Neural cell (in vitro differentiated cells): ENCODE measurements at regions not wholly inside any gene's neighbourhood (a gene's known extent, or its start where the extent isn't known, plus 50 kb on each side); places are given as distances from the start of the nearest gene placed in this dataset.
"Not testable (repeated sequence)": the region's sequence is repeated elsewhere in the genome, so short reads cannot be mapped to it uniquely, and the experiment has no call there.

Experiments used
- H2AFZ ChIP-seq: fragments of 200-600, 300-800 bp; sonication (generic), shearing (Covaris generic); 2 replicates; pipeline ENCODE4 v1.6.0; 2014; ENCODE audit warnings: low read depth, mild to moderate bottlenecking, antibody characterized with exemption, low read length, moderate library complexity
- H3F3A ChIP-seq: fragments of 200-600 bp; shearing (Covaris generic); 2 replicates; pipeline ENCODE4 v1.6.1; 2016; ENCODE audit warnings: mild to moderate bottlenecking, moderate library complexity, mixed read lengths, antibody characterized with exemption, low read length; ENCODE audit not compliant: insufficient read depth, poor library complexity, severe bottlenecking
- H3K27ac ChIP-seq: fragments of 200-600, 300-800 bp; sonication (generic), shearing (Covaris generic); 2 replicates; pipeline ENCODE4 v1.5.1; 2014; ENCODE audit warnings: mild to moderate bottlenecking, low read length, moderate library complexity
- H3K27me3 ChIP-seq: fragments of 300-800, 200-600 bp; sonication (generic), shearing (Covaris generic); 2 replicates; pipeline ENCODE4 v1.6.0; 2014; ENCODE audit warnings: mild to moderate bottlenecking, low read depth, low read length, moderate library complexity; ENCODE audit not compliant: insufficient read depth
- H3K36me3 ChIP-seq: fragments of 300-800, 200-600 bp; sonication (generic), shearing (Covaris generic); 2 replicates; pipeline ENCODE4 v1.5.1; 2014; ENCODE audit warnings: mild to moderate bottlenecking, antibody characterized with exemption, low read length, moderate library complexity; ENCODE audit not compliant: insufficient read depth
- H3K4me2 ChIP-seq: fragments of 300-800, 200-600 bp; sonication (generic), shearing (Covaris generic); 2 replicates; pipeline ENCODE4 v1.6.0; 2014; ENCODE audit warnings: mild to moderate bottlenecking, low read length
- H3K4me3 ChIP-seq: fragments of 300-800, 200-600 bp; sonication (generic), shearing (Covaris generic); 2 replicates; pipeline ENCODE4 v1.5.1; 2014; ENCODE audit warnings: mild to moderate bottlenecking, low read length, moderate library complexity
- H3K79me2 ChIP-seq: fragments of 200-600 bp; shearing (Covaris generic); replicated peaks from 2 replicates; pipeline ENCODE4 v1.6.0; 2014; ENCODE audit warnings: mild to moderate bottlenecking, low read length, moderate library complexity; ENCODE audit not compliant: insufficient read depth
- H3K9ac ChIP-seq: fragments of 300-800, 200-600 bp; sonication (generic), shearing (Covaris generic); 2 replicates; pipeline ENCODE4 v1.6.1; 2016; ENCODE audit warnings: mild to moderate bottlenecking, low read length, mixed read lengths
- H3K9me2 ChIP-seq: fragments of 200-600 bp; shearing (Covaris generic); 2 replicates; pipeline ENCODE4 v1.6.1; 2016; ENCODE audit warnings: mild to moderate bottlenecking, low read length, mixed read lengths; ENCODE audit not compliant: insufficient read depth
- H3K9me3 ChIP-seq: fragments of 200-600, 300-800 bp; sonication (generic), shearing (Covaris generic); 2 replicates; pipeline ENCODE4 v1.6.1; 2016; ENCODE audit warnings: mild to moderate bottlenecking, mixed run types, low read length, moderate library complexity, mixed read lengths
- H4K20me1 ChIP-seq: fragments of 200-600 bp; shearing (Covaris generic); 2 replicates; pipeline ENCODE4 v1.6.1; 2016; ENCODE audit warnings: mild to moderate bottlenecking, mixed run types; ENCODE audit not compliant: insufficient read depth
- CTCF ChIP-seq: fragments of 450-650 bp; IDR thresholded peaks from 2 replicates; pipeline ENCODE4 v1.5.1; 2014; ENCODE audit warnings: antibody characterized with exemption, mild to moderate bottlenecking, moderate library complexity; ENCODE audit not compliant: poor library complexity, severe bottlenecking
- EP300 ChIP-seq: fragments of 450-650 bp; conservative IDR thresholded peaks from 2 replicates; pipeline ENCODE4 v1.6.1; 2014; ENCODE audit warnings: antibody characterized with exemption, mild to moderate bottlenecking, moderate library complexity; ENCODE audit not compliant: poor library complexity, severe bottlenecking
- EZH2 ChIP-seq: fragments of 200-600, 300-800 bp; shearing (Covaris generic), sonication (generic); IDR thresholded peaks from 2 replicates; pipeline ENCODE4 v1.6.1; 2014; ENCODE audit warnings: antibody characterized with exemption, low read length, borderline replicate concordance, mild to moderate bottlenecking; ENCODE audit not compliant: insufficient read depth, poor library complexity, severe bottlenecking
- MXI1 ChIP-seq: fragments of 450-650 bp; conservative IDR thresholded peaks from 2 replicates; pipeline ENCODE4 v1.6.1; 2014; ENCODE audit warnings: antibody characterized with exemption, mild to moderate bottlenecking; ENCODE audit not compliant: poor library complexity, severe bottlenecking
- POLR2AphosphoS5 ChIP-seq: IDR thresholded peaks from 2 replicates; pipeline ENCODE4 v1.6.1; 2012
- RAD21 ChIP-seq: fragments of 450-650 bp; conservative IDR thresholded peaks from 2 replicates; pipeline ENCODE4 v1.6.1; 2014; ENCODE audit warnings: antibody characterized with exemption, mild to moderate bottlenecking, moderate library complexity
- REST ChIP-seq: IDR thresholded peaks from 2 replicates; pipeline ENCODE4 v1.6.1; 2012; ENCODE audit warnings: borderline replicate concordance
- SMC3 ChIP-seq: fragments of 450-650 bp; conservative IDR thresholded peaks from 2 replicates; pipeline ENCODE4 v1.6.1; 2014; ENCODE audit warnings: antibody characterized with exemption, mild to moderate bottlenecking, moderate library complexity; ENCODE audit not compliant: poor library complexity
- TAF1 ChIP-seq: IDR thresholded peaks from 2 replicates; pipeline ENCODE4 v1.6.1; 2012; ENCODE audit warnings: low read depth

- TF ChIP-seq REST (no peak), RAD21 (no peak), CTCF (no peak), EP300 (no peak), POLR2AphosphoS5 (no peak), SMC3 (no peak), MXI1 (no peak), EZH2 (no peak), TAF1 (no peak)
Observed at GRCh38 chr17:71446645-71447437, 674.0 kb upstream of the SOX9 start.

GRCh38 chr17:71447644-71448043, 673.2 kb upstream of the SOX9 start:
- no peaks in the 10 kb centered on the region for H3F3A ChIP-seq
- H3K9me3 ChIP-seq: no peaks in the 10 kb centered on the region
- H3K9me2 ChIP-seq: no peaks in the 10 kb centered on the region
- no peak overlapping the region for H2AFZ ChIP-seq
- TF ChIP-seq POLR2AphosphoS5: no peak
- TF ChIP-seq RAD21: no peak
- no peak for TF ChIP-seq MXI1
- no peak for TF ChIP-seq CTCF
- no peak for TF ChIP-seq TAF1
- TF ChIP-seq REST: no peak
- no peak for TF ChIP-seq SMC3
- TF ChIP-seq EP300: no peak
- TF ChIP-seq EZH2: no peak
- H3K36me3 ChIP-seq: no peaks in the 10 kb centered on the region
- H4K20me1 ChIP-seq: no peaks in the 10 kb centered on the region
- H3K79me2 ChIP-seq: no peaks in the 10 kb centered on the region
- no peaks in the 10 kb centered on the region for H3K27me3 ChIP-seq
- H3K9ac ChIP-seq: no peak overlapping the region
- H3K4me2 ChIP-seq: no peak overlapping the region
- no peak overlapping the region for H3K27ac ChIP-seq
- no peak overlapping the region for H3K4me3 ChIP-seq

More at GRCh38 chr17:71446645-71447437, 674.0 kb upstream of the SOX9 start:
- H3K27me3 ChIP-seq: no peaks in the 10 kb centered on the region
- no peaks in the 10 kb centered on the region for H3F3A ChIP-seq
- H3K27ac ChIP-seq: no peak overlapping the region
- no peaks in the 10 kb centered on the region for H3K9me3 ChIP-seq
- no peaks in the 10 kb centered on the region for H3K79me2 ChIP-seq
- no peaks in the 10 kb centered on the region for H3K9me2 ChIP-seq
- H3K4me2 ChIP-seq: no peak overlapping the region
- H3K4me3 ChIP-seq: no peak overlapping the region
- no peaks in the 10 kb centered on the region for H4K20me1 ChIP-seq
- H3K9ac ChIP-seq: no peak overlapping the region
- H3K36me3 ChIP-seq: no peaks in the 10 kb centered on the region
- H2AFZ ChIP-seq: no peak overlapping the region

GRCh38 chr17:71450657-71451056, 670.2 kb upstream of the SOX9 start:
- H3K36me3 ChIP-seq, H3F3A ChIP-seq: not testable (repeated sequence)

More at GRCh38 chr17:71450657-71451056, 670.2 kb upstream of the SOX9 start:
- H3K4me2 ChIP-seq, H2AFZ ChIP-seq, H4K20me1 ChIP-seq, H3K79me2 ChIP-seq, H3K9me3 ChIP-seq, H3K9ac ChIP-seq, H3K27ac ChIP-seq, H3K27me3 ChIP-seq, H3K9me2 ChIP-seq, H3K4me3 ChIP-seq: not testable (repeated sequence)
